NB4 (cell line): ENCODE measurements at regions not wholly inside any gene's neighbourhood (a gene's known extent, or its start where the extent isn't known, plus 50 kb on each side); places are given as distances from the start of the nearest gene placed in this dataset.

ENCODE experiments used
- POLR2A ChIP-seq: IDR thresholded peaks from 2 replicates; pipeline ENCODE4 v1.6.1; 2011; ENCODE audit warnings: mild to moderate bottlenecking; ENCODE audit not compliant: insufficient read length; ENCODE audit errors: extremely low read depth
- TF ChIP-seq, protein P1 (sequence below): IDR thresholded peaks from one replicate; pipeline ENCODE4 v1.5.1; 2012; ENCODE audit warnings: low read depth, low read length
- TF ChIP-seq, protein P2 (sequence below): IDR thresholded peaks from 2 replicates; pipeline ENCODE4 v1.6.1; 2011; ENCODE audit warnings: low read depth, low read length

DNA sequence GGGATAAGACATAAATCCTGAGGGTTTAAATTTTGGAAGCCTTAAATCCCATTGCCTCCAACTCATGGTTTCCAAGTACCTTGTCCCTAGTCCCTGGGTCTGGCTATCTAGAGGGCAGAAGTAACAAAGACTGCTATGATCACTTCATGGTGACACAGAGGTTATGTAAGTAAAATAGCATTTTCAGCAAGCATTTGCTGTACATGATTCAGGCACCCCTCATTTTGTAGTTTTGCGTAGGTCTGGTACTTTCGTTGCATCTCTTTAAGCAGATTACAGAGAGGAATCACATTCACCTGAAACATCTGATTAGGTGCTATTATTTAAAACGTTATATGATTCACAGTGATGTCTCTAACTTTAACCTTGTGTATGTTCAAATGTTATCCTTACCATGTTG is 480.1 kb downstream of the XIRP2 start:
- no peak for TF ChIP-seq POLR2A
- TF ChIP-seq, protein P1, sequence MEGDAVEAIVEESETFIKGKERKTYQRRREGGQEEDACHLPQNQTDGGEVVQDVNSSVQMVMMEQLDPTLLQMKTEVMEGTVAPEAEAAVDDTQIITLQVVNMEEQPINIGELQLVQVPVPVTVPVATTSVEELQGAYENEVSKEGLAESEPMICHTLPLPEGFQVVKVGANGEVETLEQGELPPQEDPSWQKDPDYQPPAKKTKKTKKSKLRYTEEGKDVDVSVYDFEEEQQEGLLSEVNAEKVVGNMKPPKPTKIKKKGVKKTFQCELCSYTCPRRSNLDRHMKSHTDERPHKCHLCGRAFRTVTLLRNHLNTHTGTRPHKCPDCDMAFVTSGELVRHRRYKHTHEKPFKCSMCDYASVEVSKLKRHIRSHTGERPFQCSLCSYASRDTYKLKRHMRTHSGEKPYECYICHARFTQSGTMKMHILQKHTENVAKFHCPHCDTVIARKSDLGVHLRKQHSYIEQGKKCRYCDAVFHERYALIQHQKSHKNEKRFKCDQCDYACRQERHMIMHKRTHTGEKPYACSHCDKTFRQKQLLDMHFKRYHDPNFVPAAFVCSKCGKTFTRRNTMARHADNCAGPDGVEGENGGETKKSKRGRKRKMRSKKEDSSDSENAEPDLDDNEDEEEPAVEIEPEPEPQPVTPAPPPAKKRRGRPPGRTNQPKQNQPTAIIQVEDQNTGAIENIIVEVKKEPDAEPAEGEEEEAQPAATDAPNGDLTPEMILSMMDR = no peak
- TF ChIP-seq, protein P2, sequence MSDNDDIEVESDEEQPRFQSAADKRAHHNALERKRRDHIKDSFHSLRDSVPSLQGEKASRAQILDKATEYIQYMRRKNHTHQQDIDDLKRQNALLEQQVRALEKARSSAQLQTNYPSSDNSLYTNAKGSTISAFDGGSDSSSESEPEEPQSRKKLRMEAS = no peak
